ENCODE measurements at regions not wholly inside any gene's neighbourhood (a gene's known extent, or its start where the extent isn't known, plus 50 kb on each side); places are given as distances from the start of the nearest gene placed in this dataset.

DNA sequence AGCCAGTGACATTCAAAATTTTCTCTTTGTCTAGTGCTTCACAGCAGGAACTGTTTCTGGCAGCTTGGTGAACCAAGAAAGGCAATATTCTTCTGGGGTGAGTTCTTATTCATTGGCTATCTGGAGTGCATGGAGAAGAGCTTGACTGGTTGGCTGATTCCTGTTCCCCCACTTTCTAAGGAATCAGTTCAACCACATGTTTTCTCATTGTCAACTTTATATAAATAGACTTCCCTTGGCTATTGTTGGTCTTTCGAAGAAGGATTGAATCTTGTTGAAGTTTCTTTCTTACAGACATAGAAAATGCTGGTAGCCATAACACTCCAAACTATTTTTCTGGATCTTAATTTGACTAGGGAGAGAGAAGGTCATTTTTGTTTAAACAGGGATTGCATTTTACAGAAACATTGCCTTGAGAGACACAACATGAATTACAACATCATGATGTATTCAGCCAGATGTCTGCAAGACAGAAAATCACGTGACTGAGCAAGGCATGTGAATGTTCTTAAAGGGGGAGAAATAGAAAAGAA lies 85.2 kb downstream of the EDNRB start:
- TF ChIP-seq CTCF (IDR thresholded peaks at IDR 0.05; ENCODE audit: poor library complexity) (no peak), EZH2 (IDR thresholded peaks at IDR 0.05; ENCODE audit: borderline replicate concordance) (no peak), EZH2phosphoT487 (IDR thresholded peaks at IDR 0.05; ENCODE audit: low read depth, severe bottlenecking, unreplicated experiment) (no peak)
